WI38 (cell line): ENCODE measurements at regions not wholly inside any gene's neighbourhood (a gene's known extent, or its start where the extent isn't known, plus 50 kb on each side); places are given as distances from the start of the nearest gene placed in this dataset.
"Not testable (repeated sequence)": the region's sequence is repeated elsewhere in the genome, so short reads cannot be mapped to it uniquely, and the experiment has no call there.

ENCODE experiments used
- H3K4me3 ChIP-seq: 2 replicates; pipeline ENCODE4 v1.5.1; 2011; ENCODE audit warnings: low read depth, mild to moderate bottlenecking, control low read depth, low read length
- TF ChIP-seq, protein P1 (sequence below): IDR thresholded peaks from 2 replicates; pipeline ENCODE4 v1.5.1; 2012; ENCODE audit warnings: low read depth, mild to moderate bottlenecking, control low read depth, low read length

DNA sequence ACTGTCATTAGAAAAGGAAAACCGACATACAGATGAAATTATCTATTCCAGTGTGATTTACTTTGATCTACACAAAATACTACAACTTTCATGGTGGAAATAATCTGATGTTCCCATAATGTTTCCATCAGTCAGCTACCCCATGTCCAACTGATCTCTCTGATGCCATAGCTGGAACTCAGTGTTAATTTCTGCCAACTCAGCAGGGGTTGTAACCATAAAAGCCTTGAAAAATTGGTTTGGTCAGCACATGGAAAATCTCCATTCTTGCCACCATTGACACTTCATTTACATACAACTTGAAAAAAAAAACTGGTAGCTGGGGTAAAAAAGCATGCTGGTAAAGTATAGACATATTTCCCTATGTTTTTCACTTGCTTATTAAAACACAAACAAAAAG, 1463.7 kb downstream of the OTOL1 start:
- TF ChIP-seq, protein P1, sequence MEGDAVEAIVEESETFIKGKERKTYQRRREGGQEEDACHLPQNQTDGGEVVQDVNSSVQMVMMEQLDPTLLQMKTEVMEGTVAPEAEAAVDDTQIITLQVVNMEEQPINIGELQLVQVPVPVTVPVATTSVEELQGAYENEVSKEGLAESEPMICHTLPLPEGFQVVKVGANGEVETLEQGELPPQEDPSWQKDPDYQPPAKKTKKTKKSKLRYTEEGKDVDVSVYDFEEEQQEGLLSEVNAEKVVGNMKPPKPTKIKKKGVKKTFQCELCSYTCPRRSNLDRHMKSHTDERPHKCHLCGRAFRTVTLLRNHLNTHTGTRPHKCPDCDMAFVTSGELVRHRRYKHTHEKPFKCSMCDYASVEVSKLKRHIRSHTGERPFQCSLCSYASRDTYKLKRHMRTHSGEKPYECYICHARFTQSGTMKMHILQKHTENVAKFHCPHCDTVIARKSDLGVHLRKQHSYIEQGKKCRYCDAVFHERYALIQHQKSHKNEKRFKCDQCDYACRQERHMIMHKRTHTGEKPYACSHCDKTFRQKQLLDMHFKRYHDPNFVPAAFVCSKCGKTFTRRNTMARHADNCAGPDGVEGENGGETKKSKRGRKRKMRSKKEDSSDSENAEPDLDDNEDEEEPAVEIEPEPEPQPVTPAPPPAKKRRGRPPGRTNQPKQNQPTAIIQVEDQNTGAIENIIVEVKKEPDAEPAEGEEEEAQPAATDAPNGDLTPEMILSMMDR = no peak

DNA sequence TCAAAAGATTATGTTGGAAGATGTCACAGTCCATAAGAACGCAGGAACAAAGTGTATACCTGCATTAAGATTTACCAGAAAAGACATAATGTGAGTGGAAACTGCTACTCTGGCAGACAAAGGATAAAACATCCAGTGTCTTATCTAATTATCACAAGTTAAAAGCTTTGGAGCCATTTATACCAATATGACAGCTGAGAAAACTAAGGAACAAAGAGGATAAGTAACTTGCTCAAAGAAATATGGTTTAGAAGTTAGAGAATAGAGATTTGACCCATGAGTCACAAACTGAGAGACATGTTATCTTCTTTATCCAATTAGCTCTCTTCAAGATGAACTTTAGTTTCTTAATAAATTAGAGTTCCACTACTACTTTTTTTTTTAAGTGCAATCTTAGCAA, 1473.7 kb downstream of the OTOL1 start:
- H3K4me3 ChIP-seq = no peak overlapping the region
- TF ChIP-seq, protein P1 = no peak

More for the DNA sequence above, 1463.7 kb downstream of the OTOL1 start:
- no peak overlapping the region for H3K4me3 ChIP-seq

DNA sequence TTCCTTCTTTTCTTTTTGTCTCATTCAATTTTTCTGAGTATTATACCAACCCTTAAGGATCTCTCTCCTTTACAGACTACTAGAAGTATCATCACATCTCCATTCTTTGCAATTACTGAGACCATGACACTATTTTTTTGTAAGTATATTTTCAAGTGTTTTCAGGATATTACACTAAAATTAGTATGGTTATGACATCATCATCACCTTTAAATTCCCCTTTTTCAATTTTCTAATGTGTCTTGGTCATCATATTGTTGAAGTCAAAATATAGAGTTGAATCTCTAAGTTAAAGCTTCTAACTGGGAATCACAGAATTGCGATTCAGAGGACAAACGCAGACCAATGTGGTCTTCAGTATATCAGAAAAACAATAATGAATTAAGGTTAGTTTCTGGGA, 1475.1 kb downstream of the OTOL1 start:
- H3K4me3 ChIP-seq = no peak overlapping the region
- TF ChIP-seq, protein P1 = no peak

DNA sequence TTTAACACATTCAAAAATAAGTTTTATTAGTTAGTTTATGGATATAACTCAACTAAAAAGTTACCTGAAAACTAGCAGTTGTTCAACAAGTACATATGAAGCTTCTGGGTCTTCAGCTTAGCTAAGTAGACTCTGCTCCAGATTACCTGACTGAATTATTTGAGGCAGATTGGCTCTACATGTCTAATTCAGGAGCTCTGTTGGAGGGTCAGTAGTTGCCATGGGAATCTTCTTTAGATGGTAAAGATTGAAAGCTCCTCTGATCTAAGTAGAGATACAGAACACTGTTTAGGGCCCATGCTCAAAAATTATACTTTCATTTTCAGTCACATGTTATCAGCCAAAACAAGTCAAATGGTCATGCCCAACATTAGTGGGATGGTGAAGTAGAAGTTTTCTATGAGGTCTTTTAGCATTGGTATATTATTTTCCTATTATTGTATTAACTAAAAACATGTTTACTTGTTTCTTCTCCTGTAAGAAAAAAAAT, 1476.9 kb downstream of the OTOL1 start:
- no peak overlapping the region for H3K4me3 ChIP-seq
- TF ChIP-seq, protein P1 = no peak

DNA sequence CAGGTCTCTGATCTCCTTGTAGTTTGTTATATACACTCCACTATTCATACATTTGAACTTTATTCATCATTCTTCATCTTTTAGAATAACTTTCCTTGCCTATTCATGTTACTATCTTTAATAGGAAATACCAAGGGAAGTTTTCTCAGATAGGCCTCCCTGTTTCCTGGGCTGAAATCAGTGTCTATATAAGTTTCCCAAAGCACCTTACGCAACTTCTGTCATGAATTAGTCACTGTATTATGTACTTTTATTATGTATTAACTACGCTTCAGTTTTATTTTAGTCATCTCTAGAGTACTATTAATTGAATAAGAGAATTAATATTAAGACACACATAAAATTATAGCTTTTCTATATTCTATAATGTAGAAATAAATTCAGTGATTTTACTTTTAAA, 1481.5 kb downstream of the OTOL1 start:
- H3K4me3 ChIP-seq = no peak overlapping the region
- TF ChIP-seq, protein P1 = no peak

DNA sequence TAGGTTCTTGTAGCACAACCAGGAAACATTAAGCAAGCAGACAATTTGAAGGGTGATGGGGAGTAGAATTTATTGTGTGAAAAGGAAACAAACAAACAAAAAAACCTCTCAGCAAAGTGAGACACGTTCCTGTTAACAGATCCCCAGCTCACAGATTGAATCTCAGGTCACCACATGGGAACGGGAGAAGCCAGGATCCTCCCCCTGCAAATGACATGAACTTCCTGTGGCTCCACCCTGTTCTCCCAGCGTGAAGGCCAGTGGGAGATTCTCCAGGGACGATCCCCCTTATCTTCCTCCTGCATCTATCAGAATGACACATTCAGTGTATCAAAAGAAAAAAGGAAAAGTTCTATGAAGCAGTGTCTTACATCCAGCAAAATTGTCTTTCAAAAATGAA, 1488.1 kb downstream of the OTOL1 start:
- TF ChIP-seq, protein P1 = no peak
- H3K4me3 ChIP-seq = no peak overlapping the region

DNA sequence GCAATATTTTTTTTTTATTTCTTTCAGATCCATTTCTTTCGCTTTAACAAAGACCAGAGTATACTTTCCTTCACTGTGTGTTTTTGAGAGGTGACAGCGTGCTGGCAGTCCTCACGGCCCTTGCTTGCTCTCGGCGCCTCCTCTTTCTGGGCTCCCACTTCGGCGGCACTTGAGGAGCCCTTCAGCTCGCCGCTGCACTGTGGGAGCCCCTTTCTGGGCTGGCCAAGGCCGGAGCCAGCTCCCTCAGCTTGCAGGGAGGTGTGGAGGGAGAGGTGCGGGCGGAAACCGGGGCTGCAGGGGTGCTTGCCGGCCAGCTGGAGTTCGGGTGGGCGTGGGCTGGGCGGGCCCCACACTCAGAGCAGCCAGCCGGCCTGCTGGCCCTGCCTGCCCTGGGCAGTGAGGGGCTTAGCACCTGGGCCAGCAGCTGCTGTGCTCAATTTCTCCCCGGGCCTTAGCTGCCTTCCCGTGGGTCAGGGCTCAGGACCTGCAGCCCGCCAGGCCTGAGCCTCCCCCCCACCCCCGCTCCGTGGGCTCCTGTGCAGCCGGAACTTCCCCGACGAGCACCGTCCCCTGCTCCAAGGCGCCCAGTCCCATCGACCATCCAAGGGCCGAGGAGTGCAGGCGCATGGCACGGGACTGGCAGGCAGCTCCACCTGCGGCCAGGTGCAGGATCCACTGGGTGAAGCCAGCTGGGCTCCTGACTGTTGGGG, 1490.6 kb downstream of the OTOL1 start:
- not testable (repeated sequence) for H3K4me3 ChIP-seq

DNA sequence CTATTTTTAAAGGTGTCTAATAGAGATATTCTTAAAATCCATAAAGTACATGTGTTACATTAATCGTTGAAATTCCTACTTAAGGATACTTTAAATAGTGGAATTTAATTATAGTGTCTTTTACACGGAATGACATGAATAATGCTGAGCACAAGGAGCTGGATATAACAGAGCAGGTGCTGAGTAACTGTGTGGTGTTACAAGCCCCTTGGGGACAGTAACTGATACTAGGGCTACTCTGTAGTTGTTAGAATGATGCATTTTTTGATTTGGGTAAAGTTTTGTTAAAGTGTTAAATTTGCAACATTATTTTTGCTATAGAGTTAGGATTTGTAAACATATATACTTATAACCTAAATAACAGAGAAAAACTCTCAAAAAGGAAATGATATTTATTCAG, 1496.1 kb downstream of the OTOL1 start:
- H3K4me3 ChIP-seq = no peak overlapping the region
- TF ChIP-seq, protein P1 = no peak
